Urinary bladder (tissue), 3 donors: ENCODE measurements at regions not wholly inside any gene's neighbourhood (a gene's known extent, or its start where the extent isn't known, plus 50 kb on each side); places are given as distances from the start of the nearest gene placed in this dataset.

Experiments
- DNase-seq: peaks from one replicate; pipeline ENCODE4 v3.0.0-alpha.2; 2015; ENCODE audit errors: extremely low spot score
- H3K27ac ChIP-seq: one replicate; pipeline ENCODE4 v1.5.1; 2013; ENCODE audit warnings: low read depth, mild to moderate bottlenecking, moderate library complexity
- H3K36me3 ChIP-seq: one replicate; pipeline ENCODE4 v1.6.1; 2013; ENCODE audit warnings: mild to moderate bottlenecking, moderate library complexity; ENCODE audit not compliant: insufficient read depth
- H3K4me1 ChIP-seq: one replicate; pipeline ENCODE4 v1.6.1; 2013; ENCODE audit warnings: mild to moderate bottlenecking, moderate library complexity; ENCODE audit not compliant: insufficient read depth
- H3K4me3 ChIP-seq: one replicate; pipeline ENCODE4 v1.5.1; 2013; ENCODE audit warnings: low read depth, low read length
- WGBS: extraction: QIAGEN DNeasy Blood & Tissue Kit; methylation state at CpG from one replicate; pipeline ENCODE4 v1.1.7; 2013; 5-methylcytosine and 5-hydroxymethylcytosine counted together
- donor health status: healthy with polysubstance abuse.
- donor health status: healthy.

- H3K36me3 ChIP-seq, result no peaks in the 10 kb centered on the region
- H3K4me1 ChIP-seq, result no peaks in the 10 kb centered on the region
- 71% methylated on average over 2 of the region's 2 CpGs for WGBS
- H3K27ac ChIP-seq, result no peak overlapping the region
- H3K4me3 ChIP-seq, result no peak overlapping the region
- DNase-seq, result no peak
Measured at GRCh38 chr12:89180496-89180895, 171.8 kb downstream of the DUSP6 start.

DNA sequence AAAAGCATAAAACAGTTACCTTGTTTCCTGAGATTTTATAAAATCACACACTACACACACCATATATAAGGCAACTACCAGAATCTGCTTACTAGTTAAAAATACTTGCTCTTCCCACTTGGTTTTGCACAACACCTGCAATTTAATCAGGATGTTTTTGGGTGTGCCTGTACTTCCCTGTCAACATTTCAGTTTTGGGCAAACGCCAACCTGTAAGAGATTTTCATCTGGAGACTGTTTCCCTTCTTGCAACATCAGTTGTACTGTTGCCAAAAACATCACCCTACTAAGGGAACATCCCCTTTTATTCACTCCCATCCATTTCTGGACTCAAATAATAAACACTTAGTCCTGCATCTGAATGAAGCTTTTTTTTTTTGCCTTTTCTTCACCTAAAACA is 172.3 kb downstream of the DUSP6 start:
- no peaks in the 10 kb centered on the region for H3K36me3 ChIP-seq
- 13% methylated on average over 1 of the region's 1 CpG for WGBS
- no peak for DNase-seq
- no peak overlapping the region for H3K27ac ChIP-seq
- H3K4me1 ChIP-seq, result no peaks in the 10 kb centered on the region
- H3K4me3 ChIP-seq, result no peak overlapping the region

DNA sequence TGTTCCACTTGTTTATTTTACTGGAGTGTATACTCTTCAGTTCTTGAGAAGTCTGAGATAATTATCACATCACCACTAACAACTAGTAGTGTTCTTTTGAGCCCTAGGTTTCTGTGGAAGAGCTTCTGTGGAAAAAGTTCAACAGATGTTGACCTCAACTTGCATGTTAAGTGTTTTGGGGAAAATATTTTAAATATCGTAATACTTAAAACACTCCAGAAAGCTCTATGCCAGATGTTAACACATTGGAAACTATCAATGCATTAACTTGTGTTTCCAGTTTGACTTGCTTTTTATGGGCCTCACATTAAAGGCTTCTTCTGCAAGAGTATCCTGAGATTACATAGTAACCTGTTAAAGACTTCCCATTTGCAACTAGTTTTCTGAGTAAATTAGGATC is 173.1 kb downstream of the DUSP6 start:
- WGBS, result 44% methylated on average over 1 of the region's 1 CpG
- H3K36me3 ChIP-seq, result no peaks in the 10 kb centered on the region
- no peak overlapping the region for H3K27ac ChIP-seq
- H3K4me3 ChIP-seq, result no peak overlapping the region
- H3K4me1 ChIP-seq, result no peaks in the 10 kb centered on the region
- no peak for DNase-seq

- Histone ChIP-seq H3K4me3 (no peak overlapping the region), H3K4me1 (no peaks in the 10 kb centered on the region), H3K27ac (no peak overlapping the region), H3K36me3 (no peaks in the 10 kb centered on the region)
- WGBS, result 59% methylated on average over 3 of the region's 3 CpGs
- DNase-seq, result no peak
Measured at GRCh38 chr12:89177802-89178395, 174.4 kb downstream of the DUSP6 start.

DNA sequence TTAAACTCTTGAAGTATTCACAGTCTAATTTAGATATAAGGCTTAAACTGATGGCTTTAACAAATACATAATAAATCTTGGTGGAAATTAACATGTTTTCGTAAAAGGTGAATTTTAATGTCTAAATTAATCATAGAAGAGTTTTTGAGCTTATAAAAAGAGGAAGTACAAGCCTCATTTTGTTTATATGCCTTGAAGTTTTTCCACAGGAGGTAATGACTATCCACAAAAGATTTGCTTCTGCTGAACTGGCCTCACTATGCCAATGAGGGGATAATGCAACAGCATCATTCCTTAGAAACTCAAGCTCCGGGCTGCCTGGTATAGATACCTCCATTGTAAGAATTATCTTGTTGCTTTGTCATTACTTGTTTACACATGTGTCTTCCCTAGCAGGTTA is 175.6 kb downstream of the DUSP6 start:
- Histone ChIP-seq H3K36me3 (no peaks in the 10 kb centered on the region), H3K27ac (no peak overlapping the region), H3K4me3 (no peak overlapping the region), H3K4me1 (no peaks in the 10 kb centered on the region)
- DNase-seq, result no peak
- WGBS, result 62% methylated on average over 2 of the region's 2 CpGs

GRCh38 chr12:89173678-89174077 is 178.6 kb downstream of the DUSP6 start:
- Histone ChIP-seq H3K27ac (no peak overlapping the region), H3K4me3 (no peak overlapping the region), H3K4me1 (no peaks in the 10 kb centered on the region), H3K36me3 (no peaks in the 10 kb centered on the region)
- no peak for DNase-seq
- WGBS, result 70% methylated on average over 4 of the region's 4 CpGs

DNA sequence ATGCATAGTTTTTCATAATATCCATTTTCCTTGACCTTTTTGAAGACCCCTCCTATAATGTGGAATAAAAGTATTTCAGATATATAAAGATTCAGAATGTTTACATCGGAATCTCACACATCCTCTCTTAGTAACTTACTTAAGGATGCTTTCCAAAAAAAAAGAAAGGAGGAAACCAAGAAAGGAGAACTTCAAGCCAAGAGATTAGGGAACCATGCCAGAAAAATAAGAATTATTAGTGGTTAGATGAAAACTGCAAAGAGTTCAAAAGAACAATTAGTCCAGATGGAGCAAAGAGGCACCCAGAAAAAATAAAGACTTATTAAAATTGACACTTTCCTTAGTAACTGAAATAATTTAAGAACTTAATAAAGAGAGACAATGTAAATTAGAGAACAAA is 179.2 kb downstream of the DUSP6 start:
- Histone ChIP-seq H3K4me1 (no peaks in the 10 kb centered on the region), H3K27ac (no peak overlapping the region), H3K4me3 (no peak overlapping the region), H3K36me3 (no peaks in the 10 kb centered on the region)
- DNase-seq, result no peak
- WGBS, result 65% methylated on average over 1 of the region's 1 CpG

DNA sequence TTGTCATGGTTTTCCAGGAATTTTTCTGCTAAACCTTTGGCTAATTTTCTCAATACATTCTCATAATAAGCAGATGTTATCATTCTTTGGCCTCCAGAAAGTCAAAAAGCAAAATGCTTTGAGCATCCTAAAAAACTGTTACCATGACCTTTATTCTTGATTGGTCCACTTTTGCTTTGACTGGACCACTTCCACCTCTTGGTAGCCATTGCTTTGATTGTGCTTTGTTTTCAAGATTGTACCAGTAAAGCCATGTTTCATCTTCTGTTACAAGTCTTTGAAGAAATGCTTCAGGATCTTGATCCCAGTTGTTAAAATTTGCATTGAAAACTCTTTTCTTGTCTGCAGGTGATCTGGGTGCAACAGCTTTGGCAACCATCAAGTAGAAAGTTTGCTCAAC is 180.1 kb downstream of the DUSP6 start:
- Histone ChIP-seq H3K4me1 (no peaks in the 10 kb centered on the region), H3K27ac (no peak overlapping the region), H3K4me3 (no peak overlapping the region), H3K36me3 (no peaks in the 10 kb centered on the region)
- no peak for DNase-seq

DNA sequence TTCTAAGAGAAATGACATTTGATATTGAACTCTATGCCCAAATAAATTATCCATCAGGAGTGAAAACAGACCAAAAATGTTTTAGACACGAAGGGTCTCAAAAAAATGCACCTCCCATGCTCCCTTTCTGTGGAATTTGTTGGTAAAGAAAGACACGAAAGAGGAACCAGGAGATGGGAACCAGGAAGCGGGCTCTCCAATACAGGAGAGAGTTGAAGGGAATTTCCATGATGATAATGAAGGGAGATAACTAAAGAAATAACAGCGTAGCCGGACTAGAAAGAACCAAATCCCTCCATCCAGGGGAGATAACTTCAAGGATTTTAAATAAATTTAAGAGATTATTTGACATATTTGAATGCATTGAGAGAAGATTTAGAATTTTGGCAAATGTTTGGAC is 183.0 kb downstream of the DUSP6 start:
- H3K4me1 ChIP-seq, result no peaks in the 10 kb centered on the region
- H3K4me3 ChIP-seq, result no peak overlapping the region
- DNase-seq, result no peak
- H3K36me3 ChIP-seq, result no peaks in the 10 kb centered on the region
- WGBS, result 89% methylated on average over 5 of the region's 5 CpGs
- H3K27ac ChIP-seq, result no peak overlapping the region

GRCh38 chr12:89167986-89168385 is 184.3 kb downstream of the DUSP6 start:
- Histone ChIP-seq H3K36me3 (no peaks in the 10 kb centered on the region), H3K4me1 (no peaks in the 10 kb centered on the region), H3K27ac (no peak overlapping the region), H3K4me3 (no peak overlapping the region)
- WGBS, result 84% methylated on average over 3 of the region's 3 CpGs
- no peak for DNase-seq

- H3K36me3 ChIP-seq, result no peaks in the 10 kb centered on the region
- H3K27ac ChIP-seq, result no peak overlapping the region
- 41% methylated on average over 1 of the region's 1 CpG for WGBS
- no peak overlapping the region for H3K4me3 ChIP-seq
- no peak for DNase-seq
- H3K4me1 ChIP-seq, result no peaks in the 10 kb centered on the region
Measured at GRCh38 chr12:89166525-89166934, 185.8 kb downstream of the DUSP6 start.

GRCh38 chr12:89166121-89166520 is 186.2 kb downstream of the DUSP6 start:
- Histone ChIP-seq H3K36me3 (no peaks in the 10 kb centered on the region), H3K4me3 (no peak overlapping the region), H3K4me1 (no peaks in the 10 kb centered on the region), H3K27ac (no peak overlapping the region)
- DNase-seq, result no peak
- WGBS, result 51% methylated on average over 1 of the region's 1 CpG

DNA sequence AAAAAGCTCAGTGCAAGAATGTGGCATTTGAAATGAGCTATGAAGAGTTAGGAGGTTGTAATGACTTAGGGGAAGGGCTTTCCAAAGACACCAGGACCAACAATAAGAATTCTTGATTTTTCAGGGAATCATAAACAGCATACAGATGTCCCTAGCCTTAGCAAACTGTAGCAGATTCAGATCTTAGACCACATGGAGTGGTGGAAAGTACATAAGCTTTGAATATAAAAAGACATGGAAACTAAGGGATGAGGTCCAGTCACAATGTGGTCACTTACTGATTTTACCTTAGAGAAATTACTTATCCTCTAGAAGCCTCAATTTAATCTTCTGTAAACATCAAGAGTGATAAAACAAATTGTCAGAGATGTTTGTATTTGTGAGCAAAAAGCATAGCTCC is 186.6 kb downstream of the DUSP6 start:
- H3K4me3 ChIP-seq, result no peak overlapping the region
- DNase-seq, result no peak
- no peak overlapping the region for H3K27ac ChIP-seq
- no peaks in the 10 kb centered on the region for H3K4me1 ChIP-seq
- H3K36me3 ChIP-seq, result no peaks in the 10 kb centered on the region

DNA sequence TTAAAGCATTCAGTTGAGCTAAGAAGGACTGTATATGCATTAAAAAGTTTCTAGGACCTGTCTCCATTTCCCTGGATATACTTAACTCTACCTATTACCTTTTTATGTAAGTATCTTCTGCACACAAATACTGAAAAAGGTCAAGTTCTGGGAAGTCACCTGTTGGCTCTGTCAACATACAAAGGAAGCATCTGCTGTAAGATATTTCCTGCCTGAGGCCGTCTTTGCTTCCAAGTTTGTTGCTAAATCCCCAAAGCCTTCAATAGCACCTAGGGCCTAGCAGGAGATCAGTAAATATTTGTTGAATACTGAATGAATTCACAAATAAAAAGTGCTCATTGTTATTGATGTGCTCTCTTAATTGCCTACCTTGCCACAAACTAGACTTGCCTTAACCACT is 188.4 kb downstream of the DUSP6 start:
- no peak for DNase-seq
- WGBS, result 78% methylated on average over 1 of the region's 1 CpG

DNA sequence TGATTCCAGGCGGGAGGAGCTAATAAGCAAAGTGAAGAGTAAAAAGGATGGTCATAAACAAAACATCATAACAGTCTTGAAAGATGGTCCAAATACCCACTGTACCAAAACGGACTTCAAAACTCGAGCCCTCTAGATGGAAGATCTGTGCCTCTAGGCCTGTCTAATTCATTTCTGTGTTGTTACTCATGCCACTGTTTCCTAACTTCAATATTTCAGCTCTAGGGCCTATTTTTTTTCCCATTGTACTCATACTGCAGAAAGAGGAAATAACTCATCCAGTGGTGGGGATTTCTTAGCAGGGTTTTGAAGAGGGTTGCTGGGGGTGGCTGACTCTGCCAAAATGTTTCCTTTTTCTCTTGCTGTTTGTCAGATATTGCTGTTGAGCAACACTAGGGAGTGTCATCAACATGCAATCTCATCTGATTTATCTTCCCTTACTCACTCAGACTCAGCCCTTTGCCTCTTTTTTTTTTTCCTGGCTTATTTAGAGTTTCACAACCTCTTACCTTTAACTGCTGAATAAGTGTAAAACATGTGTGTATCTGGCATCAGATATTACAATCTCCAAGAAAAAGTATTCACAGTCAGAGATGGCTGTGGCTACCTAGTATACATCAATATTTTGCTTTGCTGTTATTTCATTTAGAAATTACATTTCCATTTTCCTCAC is 189.6 kb downstream of the DUSP6 start:
- DNase-seq, result no peak
- H3K4me1 ChIP-seq, result no peaks in the 10 kb centered on the region
- H3K36me3 ChIP-seq, result no peaks in the 10 kb centered on the region
- no peak overlapping the region for H3K4me3 ChIP-seq
- H3K27ac ChIP-seq, result peak overlapping the region; percentile 60
- 71% methylated on average over 3 of the region's 3 CpGs for WGBS

More for the DNA sequence above, 188.4 kb downstream of the DUSP6 start:
- Histone ChIP-seq H3K36me3 (no peaks in the 10 kb centered on the region), H3K4me3 (no peak overlapping the region), H3K4me1 (no peaks in the 10 kb centered on the region), H3K27ac (no peak overlapping the region)
